ENCODE measurements at regions not wholly inside any gene's neighbourhood (a gene's known extent, or its start where the extent isn't known, plus 50 kb on each side); places are given as distances from the start of the nearest gene placed in this dataset.

DNA sequence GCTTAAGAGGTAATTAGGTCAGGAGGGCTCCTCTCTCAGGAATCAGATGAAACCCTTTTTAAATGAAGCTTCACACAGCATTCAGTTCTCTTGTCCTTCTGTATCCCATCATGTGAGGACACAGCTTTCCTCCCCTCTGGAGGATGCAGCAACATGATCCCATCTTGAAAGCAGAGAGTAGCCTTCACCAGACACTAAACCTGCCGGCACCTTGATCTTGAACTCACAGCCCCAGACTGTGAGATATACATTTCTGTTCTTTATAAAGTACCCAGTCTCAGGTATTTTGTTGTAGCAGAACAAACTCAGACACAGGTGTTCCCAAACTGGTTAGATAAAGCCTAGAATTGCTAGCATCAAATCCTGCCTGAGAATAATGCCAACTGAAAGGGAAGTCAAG, 83.7 kb upstream of the PRICKLE2 start:
- intact Hi-C loops (cut with DNase I; ENCODE audit: low total_unique reads): no loop called here
- no peaks in the 10 kb centered on the region for H3K36me3 ChIP-seq
- H3K4me1 ChIP-seq: peaks cover 0 to 8% (median 0%) of the 10 kb centered on the region in 6 donors
- WGBS, 5 donors: 92 to 100% (median 100%) methylated on average over 1 of the region's 1 CpG
- H3K4me3 ChIP-seq: no peak overlapping the region
- DNase-seq: no peak
- H3K27ac ChIP-seq: no peak overlapping the region
- no peaks in the 10 kb centered on the region for H3K9me3 ChIP-seq
- H3K27me3 ChIP-seq (replicated peaks in 1 of 7): no peaks in the 10 kb centered on the region
- TF ChIP-seq POLR2AphosphoS5 (IDR thresholded peaks at IDR 0.05) (no peak), POLR2A (IDR thresholded peaks at IDR 0.05) (no peak)
- TF ChIP-seq, protein P1, sequence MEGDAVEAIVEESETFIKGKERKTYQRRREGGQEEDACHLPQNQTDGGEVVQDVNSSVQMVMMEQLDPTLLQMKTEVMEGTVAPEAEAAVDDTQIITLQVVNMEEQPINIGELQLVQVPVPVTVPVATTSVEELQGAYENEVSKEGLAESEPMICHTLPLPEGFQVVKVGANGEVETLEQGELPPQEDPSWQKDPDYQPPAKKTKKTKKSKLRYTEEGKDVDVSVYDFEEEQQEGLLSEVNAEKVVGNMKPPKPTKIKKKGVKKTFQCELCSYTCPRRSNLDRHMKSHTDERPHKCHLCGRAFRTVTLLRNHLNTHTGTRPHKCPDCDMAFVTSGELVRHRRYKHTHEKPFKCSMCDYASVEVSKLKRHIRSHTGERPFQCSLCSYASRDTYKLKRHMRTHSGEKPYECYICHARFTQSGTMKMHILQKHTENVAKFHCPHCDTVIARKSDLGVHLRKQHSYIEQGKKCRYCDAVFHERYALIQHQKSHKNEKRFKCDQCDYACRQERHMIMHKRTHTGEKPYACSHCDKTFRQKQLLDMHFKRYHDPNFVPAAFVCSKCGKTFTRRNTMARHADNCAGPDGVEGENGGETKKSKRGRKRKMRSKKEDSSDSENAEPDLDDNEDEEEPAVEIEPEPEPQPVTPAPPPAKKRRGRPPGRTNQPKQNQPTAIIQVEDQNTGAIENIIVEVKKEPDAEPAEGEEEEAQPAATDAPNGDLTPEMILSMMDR (IDR thresholded peaks at IDR 0.05 in 8 of 11, conservative IDR thresholded peaks at IDR 0.05 in 3 of 11): no peak

DNA sequence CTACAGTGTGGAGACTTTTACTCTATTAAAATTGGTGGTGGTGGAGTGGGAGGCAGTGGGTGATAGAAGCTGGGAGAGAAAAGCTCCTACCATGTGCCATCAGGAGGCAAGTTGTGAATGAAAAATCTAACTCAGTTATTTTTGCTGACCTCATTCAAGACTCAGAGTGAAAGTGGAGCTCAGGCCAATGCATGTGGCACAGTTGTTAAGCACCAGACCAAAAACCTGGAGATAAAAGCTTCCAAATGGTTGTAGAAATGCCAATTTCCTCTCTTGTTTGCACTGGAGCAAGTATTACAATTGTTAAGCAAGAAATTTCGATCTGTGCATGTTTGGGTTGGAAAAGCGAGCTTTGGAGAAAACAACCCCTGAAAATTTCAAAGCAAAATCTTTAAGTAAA, 81.5 kb upstream of the PRICKLE2 start:
- TF ChIP-seq POLR2A (IDR thresholded peaks at IDR 0.05) (no peak), POLR2AphosphoS5 (IDR thresholded peaks at IDR 0.05) (no peak)
- TF ChIP-seq, protein P1 (IDR thresholded peaks at IDR 0.05 in 8 of 11, conservative IDR thresholded peaks at IDR 0.05 in 3 of 11): no peak
- no peak for DNase-seq
- H3K9me3 ChIP-seq: no peaks in the 10 kb centered on the region
- intact Hi-C loops (cut with DNase I; ENCODE audit: low total_unique reads): no loop called here
- 80 to 94% (median 85%) methylated on average over 2 of the region's 2 CpGs for WGBS, 5 donors
- no peaks in the 10 kb centered on the region for H3K27me3 ChIP-seq (replicated peaks in 1 of 7)
- H3K27ac ChIP-seq: no peak overlapping the region
- H3K4me1 ChIP-seq: peaks cover 0 to 7% (median 0%) of the 10 kb centered on the region in 6 donors
- no peaks in the 10 kb centered on the region for H3K36me3 ChIP-seq
- no peak overlapping the region for H3K4me3 ChIP-seq

DNA sequence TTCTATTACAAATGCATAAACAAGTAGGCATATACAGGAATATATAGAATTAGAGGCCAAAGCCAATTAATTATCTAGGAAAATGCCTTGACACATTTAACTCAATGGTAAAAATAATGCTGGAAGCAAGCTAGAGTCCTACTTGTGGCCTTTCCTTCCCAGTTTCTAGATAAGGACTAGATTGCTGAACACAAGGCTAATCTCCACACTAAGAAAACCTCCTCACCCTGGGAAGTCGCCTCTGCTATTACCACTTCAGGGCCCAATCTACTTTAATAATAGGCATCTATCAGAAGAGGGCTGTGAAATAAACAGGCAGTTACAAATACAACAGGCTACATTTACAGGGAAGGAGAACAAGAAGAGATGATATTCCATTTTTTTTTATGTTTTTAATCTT, 80.5 kb upstream of the PRICKLE2 start:
- DNase-seq: no peak
- intact Hi-C loops (cut with DNase I; ENCODE audit: low total_unique reads): no loop called here
- no peaks in the 10 kb centered on the region for H3K36me3 ChIP-seq
- WGBS, 5 donors: 80 to 96% (median 95%) methylated on average over 1 of the region's 1 CpG
- no peak overlapping the region for H3K27ac ChIP-seq
- H3K4me3 ChIP-seq: no peak overlapping the region
- H3K4me1 ChIP-seq: no peaks in the 10 kb centered on the region
- H3K27me3 ChIP-seq (replicated peaks in 1 of 7): no peaks in the 10 kb centered on the region
- no peaks in the 10 kb centered on the region for H3K9me3 ChIP-seq
- TF ChIP-seq POLR2A (IDR thresholded peaks at IDR 0.05): no peak
- TF ChIP-seq, protein P1 (IDR thresholded peaks at IDR 0.05 in 8 of 11, conservative IDR thresholded peaks at IDR 0.05 in 3 of 11): no peak
- no peak for TF ChIP-seq POLR2AphosphoS5 (IDR thresholded peaks at IDR 0.05)

DNA sequence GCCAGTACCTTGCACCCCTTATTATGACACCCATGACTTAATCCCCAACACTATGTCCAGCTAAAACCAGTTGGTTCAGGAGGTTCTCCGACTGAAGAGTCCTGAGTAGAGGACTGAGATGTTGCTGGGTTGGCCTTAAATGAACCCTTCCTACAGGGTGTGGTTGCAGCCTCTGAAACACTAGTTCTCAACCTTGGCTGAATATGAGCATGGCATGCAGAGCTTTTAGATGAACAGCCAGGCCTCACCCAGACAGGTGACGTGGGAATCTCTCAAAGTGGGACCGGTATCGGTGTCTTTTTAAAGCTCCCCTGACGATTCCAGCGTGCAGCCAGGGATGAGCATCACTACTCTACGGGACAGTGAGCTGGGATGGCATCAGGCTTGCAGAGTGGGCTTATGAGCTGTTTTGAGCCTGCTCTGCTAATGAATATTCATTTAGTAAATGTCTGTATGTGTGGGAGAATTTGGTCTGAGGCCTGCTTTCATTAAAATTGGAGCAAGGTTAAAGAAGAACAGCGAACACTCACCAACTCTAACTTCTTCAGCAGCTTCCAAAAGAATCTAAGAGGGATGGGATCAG, 79.7 kb upstream of the PRICKLE2 start:
- H3K36me3 ChIP-seq: no peaks in the 10 kb centered on the region
- H3K9me3 ChIP-seq: no peaks in the 10 kb centered on the region
- H3K27ac ChIP-seq: no peak overlapping the region
- no peak for DNase-seq
- H3K4me1 ChIP-seq: no peaks in the 10 kb centered on the region
- H3K27me3 ChIP-seq (replicated peaks in 1 of 7): no peaks in the 10 kb centered on the region
- TF ChIP-seq POLR2A (IDR thresholded peaks at IDR 0.05) (no peak), POLR2AphosphoS5 (IDR thresholded peaks at IDR 0.05) (no peak)
- TF ChIP-seq, protein P1 (IDR thresholded peaks at IDR 0.05 in 8 of 11, conservative IDR thresholded peaks at IDR 0.05 in 3 of 11): no peak
- no peak overlapping the region for H3K4me3 ChIP-seq
- 90 to 96% (median 91%) methylated on average over 8 of the region's 8 CpGs for WGBS, 5 donors
- intact Hi-C loops (cut with DNase I; ENCODE audit: low total_unique reads): no loop called here

Measured in spleen (tissue), 11 donors.